AG09319 (cell line): ENCODE measurements at regions not wholly inside any gene's neighbourhood (a gene's known extent, or its start where the extent isn't known, plus 50 kb on each side); places are given as distances from the start of the nearest gene placed in this dataset.
"Not testable (repeated sequence)": the region's sequence is repeated elsewhere in the genome, so short reads cannot be mapped to it uniquely, and the experiment has no call there.

ENCODE experiments used
- DNase-seq: peaks from one replicate; pipeline ENCODE4 v3.0.0-alpha.2; 2010; ENCODE audit warnings: low read depth; ENCODE audit errors: extremely low read depth
- CTCF ChIP-seq: IDR thresholded peaks from 2 replicates; pipeline ENCODE4 v1.5.1; 2011; ENCODE audit warnings: low read depth, mild to moderate bottlenecking, inconsistent platforms, low read length, moderate library complexity

GRCh38 chr1:25171013-25171412 lies 61.3 kb downstream of the SYF2 start:
- not testable (repeated sequence) for DNase-seq

GRCh38 chr1:25170439-25170838 lies 61.9 kb downstream of the SYF2 start:
- no peak for TF ChIP-seq CTCF
- DNase-seq, result no peak

GRCh38 chr1:25169610-25170009 lies 62.7 kb downstream of the SYF2 start:
- no peak for TF ChIP-seq CTCF
- DNase-seq, result no peak

GRCh38 chr1:25169168-25169567 lies 63.1 kb downstream of the SYF2 start:
- TF ChIP-seq CTCF, result no peak
- no peak for DNase-seq

GRCh38 chr1:25168193-25169071 lies 63.9 kb downstream of the SYF2 start:
- TF ChIP-seq CTCF, result no peak
- no peak for DNase-seq

- no peak for TF ChIP-seq CTCF
- no peak for DNase-seq
Measured at GRCh38 chr1:25167269-25168192, 64.8 kb downstream of the SYF2 start.

- TF ChIP-seq CTCF, result no peak
Measured at GRCh38 chr1:25166847-25167246, 65.5 kb downstream of the SYF2 start.

More at GRCh38 chr1:25166847-25167246, 65.5 kb downstream of the SYF2 start:
- no peak for DNase-seq
